ENCODE measurements at regions not wholly inside any gene's neighbourhood (a gene's known extent, or its start where the extent isn't known, plus 50 kb on each side); places are given as distances from the start of the nearest gene placed in this dataset.

DNA sequence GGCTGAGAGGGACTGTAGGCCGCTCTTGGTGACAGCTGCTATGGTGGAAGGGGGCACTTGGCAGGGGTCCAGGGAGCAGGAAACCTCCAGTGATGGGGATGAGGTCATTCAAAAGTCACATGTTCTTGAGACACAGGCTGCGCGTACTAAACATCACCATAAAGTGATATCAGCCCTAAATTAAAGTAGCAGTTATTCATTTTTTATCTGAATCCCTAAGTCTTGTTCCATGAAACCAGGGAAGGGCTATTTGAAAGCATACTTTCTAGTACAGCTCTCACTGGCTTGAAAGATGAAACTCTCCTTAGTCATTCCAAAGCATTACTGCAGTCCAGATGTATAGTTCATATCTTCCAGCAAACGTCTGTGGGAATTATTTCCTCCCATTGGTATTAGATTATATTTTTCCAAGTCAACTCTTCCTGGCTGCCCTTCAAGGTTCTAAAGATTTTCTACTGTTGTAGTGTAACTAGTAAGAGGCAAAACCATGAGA is 373.1 kb downstream of the CD109 start:
- no peak overlapping the region for H3K27ac ChIP-seq
- 82% methylated on average over 4 of the region's 4 CpGs for WGBS
- H3K4me3 ChIP-seq, result no peak overlapping the region
- H3K9me3 ChIP-seq, result no peaks in the 10 kb centered on the region
- no peaks in the 10 kb centered on the region for H3K36me3 ChIP-seq
- no peaks in the 10 kb centered on the region for H3K4me1 ChIP-seq (replicated peaks)
- H3K27me3 ChIP-seq (replicated peaks; ENCODE audit: insufficient read depth), result no peaks in the 10 kb centered on the region
- no peak for DNase-seq (ENCODE audit: low spot score)
- TF ChIP-seq, protein P1, sequence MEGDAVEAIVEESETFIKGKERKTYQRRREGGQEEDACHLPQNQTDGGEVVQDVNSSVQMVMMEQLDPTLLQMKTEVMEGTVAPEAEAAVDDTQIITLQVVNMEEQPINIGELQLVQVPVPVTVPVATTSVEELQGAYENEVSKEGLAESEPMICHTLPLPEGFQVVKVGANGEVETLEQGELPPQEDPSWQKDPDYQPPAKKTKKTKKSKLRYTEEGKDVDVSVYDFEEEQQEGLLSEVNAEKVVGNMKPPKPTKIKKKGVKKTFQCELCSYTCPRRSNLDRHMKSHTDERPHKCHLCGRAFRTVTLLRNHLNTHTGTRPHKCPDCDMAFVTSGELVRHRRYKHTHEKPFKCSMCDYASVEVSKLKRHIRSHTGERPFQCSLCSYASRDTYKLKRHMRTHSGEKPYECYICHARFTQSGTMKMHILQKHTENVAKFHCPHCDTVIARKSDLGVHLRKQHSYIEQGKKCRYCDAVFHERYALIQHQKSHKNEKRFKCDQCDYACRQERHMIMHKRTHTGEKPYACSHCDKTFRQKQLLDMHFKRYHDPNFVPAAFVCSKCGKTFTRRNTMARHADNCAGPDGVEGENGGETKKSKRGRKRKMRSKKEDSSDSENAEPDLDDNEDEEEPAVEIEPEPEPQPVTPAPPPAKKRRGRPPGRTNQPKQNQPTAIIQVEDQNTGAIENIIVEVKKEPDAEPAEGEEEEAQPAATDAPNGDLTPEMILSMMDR (IDR thresholded peaks at IDR 0.05), result no peak
- intact Hi-C loops (cut with DNase I), result no loop called here

DNA sequence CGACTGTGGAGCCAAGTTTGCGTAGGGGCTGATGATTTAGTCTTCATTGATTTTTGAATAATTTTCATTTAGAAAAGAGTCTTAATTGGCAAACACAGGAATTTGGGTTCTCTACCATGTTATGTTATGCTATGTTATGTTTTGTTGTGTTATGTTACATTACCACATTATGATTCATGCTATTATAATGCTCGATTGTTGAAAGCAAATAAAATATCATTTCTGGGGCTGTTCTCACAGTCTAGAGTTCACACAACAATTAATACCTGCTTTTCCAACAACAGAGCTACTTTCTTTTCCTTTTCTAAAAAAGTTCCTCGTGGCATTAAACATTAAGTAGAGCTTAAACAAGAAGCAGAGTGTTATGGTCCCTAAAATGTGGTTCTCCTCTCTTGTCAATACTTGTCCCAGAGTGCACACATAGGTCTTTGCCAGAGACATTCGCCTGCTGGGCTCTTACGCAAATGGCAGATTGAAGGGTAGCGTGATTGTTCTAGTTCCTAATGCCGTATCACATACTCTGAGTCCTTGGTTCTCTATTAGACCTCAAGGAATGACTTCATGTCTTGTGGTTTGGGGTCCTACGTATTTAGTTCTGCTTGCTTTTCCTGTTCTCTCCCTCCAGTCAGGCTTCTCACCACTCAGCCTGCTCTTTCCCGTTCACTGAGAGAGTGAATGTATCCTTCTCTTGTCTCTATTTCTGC is 370.3 kb downstream of the CD109 start:
- 49% methylated on average over 10 of the region's 10 CpGs for WGBS
- Histone ChIP-seq H3K4me1 (replicated peaks) (no peaks in the 10 kb centered on the region), H3K27ac (no peak overlapping the region), H3K4me3 (no peak overlapping the region), H3K9me3 (no peaks in the 10 kb centered on the region), H3K27me3 (replicated peaks; ENCODE audit: insufficient read depth) (no peaks in the 10 kb centered on the region), H3K36me3 (no peaks in the 10 kb centered on the region)
- intact Hi-C loops (cut with DNase I), result no loop called here
- no peak for DNase-seq (ENCODE audit: low spot score)
- TF ChIP-seq, protein P1 (IDR thresholded peaks at IDR 0.05), result no peak
- TF ChIP-seq POLR2AphosphoS5 (IDR thresholded peaks at IDR 0.05), result no peak
- no peak for TF ChIP-seq POLR2A (IDR thresholded peaks at IDR 0.05)

DNA sequence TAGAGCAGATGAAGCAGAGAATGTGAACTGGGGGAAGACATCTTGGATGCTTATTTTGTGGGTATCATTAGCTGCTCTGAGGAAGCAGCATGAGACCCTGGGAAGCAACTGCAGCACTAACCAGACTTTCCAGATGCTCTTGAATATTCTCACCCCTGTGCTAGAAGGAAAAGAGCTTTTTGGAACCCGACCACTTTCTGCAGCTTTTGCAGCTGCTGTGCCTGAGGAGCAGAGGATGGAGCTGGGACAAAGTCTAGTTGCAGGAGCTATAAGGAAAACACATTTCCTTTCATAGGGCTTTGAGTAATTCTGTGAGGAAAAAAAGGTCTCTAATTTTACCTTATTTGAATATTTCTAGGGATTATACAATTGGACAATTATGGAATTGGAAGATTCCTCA is 369.7 kb downstream of the CD109 start:
- Histone ChIP-seq H3K27me3 (replicated peaks; ENCODE audit: insufficient read depth) (no peaks in the 10 kb centered on the region), H3K27ac (no peak overlapping the region), H3K4me3 (no peak overlapping the region), H3K4me1 (replicated peaks) (no peaks in the 10 kb centered on the region), H3K36me3 (no peaks in the 10 kb centered on the region), H3K9me3 (no peaks in the 10 kb centered on the region)
- TF ChIP-seq POLR2A (IDR thresholded peaks at IDR 0.05) (no peak), POLR2AphosphoS5 (IDR thresholded peaks at IDR 0.05) (no peak)
- TF ChIP-seq, protein P1 (IDR thresholded peaks at IDR 0.05), result no peak
- DNase-seq (ENCODE audit: low spot score), result no peak
- WGBS, result 96% methylated on average over 1 of the region's 1 CpG
- intact Hi-C loops (cut with DNase I), result no loop called here

DNA sequence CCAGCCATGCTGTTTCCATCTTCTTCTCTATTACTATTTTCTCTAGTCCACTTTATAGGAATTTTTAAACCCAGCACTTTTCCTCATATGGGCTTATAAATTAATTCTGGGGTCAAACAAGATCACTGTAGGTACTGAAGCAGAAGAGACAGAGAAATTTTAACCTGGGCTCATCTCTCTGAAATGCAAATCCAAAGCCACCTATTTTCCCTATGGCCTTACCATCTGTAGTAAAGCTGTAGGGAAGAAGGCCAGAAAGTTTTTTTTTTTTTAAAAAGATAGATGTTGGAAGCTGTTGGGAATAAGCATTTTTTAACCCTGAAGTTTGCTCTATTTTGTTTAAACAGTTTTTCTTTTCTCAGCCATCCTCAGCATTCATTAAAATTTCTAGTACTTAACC is 367.4 kb downstream of the CD109 start:
- Histone ChIP-seq H3K36me3 (no peaks in the 10 kb centered on the region), H3K9me3 (no peaks in the 10 kb centered on the region), H3K27me3 (replicated peaks; ENCODE audit: insufficient read depth) (no peaks in the 10 kb centered on the region), H3K4me1 (replicated peaks) (no peaks in the 10 kb centered on the region), H3K4me3 (no peak overlapping the region), H3K27ac (no peak overlapping the region)
- intact Hi-C loops (cut with DNase I), result no loop called here
- DNase-seq (ENCODE audit: low spot score), result no peak
- TF ChIP-seq, protein P1 (IDR thresholded peaks at IDR 0.05), result no peak
- TF ChIP-seq POLR2A (IDR thresholded peaks at IDR 0.05), result no peak
- no peak for TF ChIP-seq POLR2AphosphoS5 (IDR thresholded peaks at IDR 0.05)

DNA sequence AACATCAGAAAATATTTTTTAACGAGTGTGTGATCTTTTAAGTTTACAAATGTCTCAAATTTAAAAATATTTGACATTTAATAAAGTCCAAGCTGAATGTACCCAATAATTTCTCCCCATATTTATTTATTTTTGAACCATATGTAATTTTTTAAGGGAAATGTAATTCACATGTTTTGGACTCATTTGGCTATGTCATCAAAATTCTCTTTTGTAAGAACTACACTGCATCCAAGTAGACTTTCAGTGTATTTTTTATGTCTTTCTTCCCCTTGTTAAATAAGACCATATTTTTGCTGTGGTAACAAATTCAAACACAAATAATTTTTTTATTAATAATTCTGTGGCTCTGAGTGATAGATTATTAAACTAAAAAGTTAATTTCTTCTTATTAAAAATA is 365.2 kb downstream of the CD109 start:
- no peaks in the 10 kb centered on the region for H3K27me3 ChIP-seq (replicated peaks; ENCODE audit: insufficient read depth)
- TF ChIP-seq POLR2AphosphoS5 (IDR thresholded peaks at IDR 0.05) (no peak), POLR2A (IDR thresholded peaks at IDR 0.05) (no peak)
- TF ChIP-seq, protein P1 (IDR thresholded peaks at IDR 0.05), result no peak
- H3K4me3 ChIP-seq, result no peak overlapping the region
- H3K4me1 ChIP-seq (replicated peaks), result no peaks in the 10 kb centered on the region
- no peaks in the 10 kb centered on the region for H3K36me3 ChIP-seq
- H3K9me3 ChIP-seq, result no peaks in the 10 kb centered on the region
- no peak overlapping the region for H3K27ac ChIP-seq
- 76% methylated on average over 1 of the region's 1 CpG for WGBS
- DNase-seq (ENCODE audit: low spot score), result no peak
- intact Hi-C loops (cut with DNase I), result no loop called here
